GM12878 (cell line): ENCODE measurements at regions not wholly inside any gene's neighbourhood (a gene's known extent, or its start where the extent isn't known, plus 50 kb on each side); places are given as distances from the start of the nearest gene placed in this dataset.

Experiments
- ATAC-seq: fragments of 200-7000 bp; cut with Tn5 transposase; 3 replicates; pipeline ENCODE4 v1.9.1; 2020; ENCODE audit warnings: mild to moderate bottlenecking, moderate library complexity
- BruUV-seq: library from RNA; stranded (reverse); fragments of 400-500 nt; replicated peaks from 2 replicates; lab custom pipeline; 2021; lab: Mats Ljungman, UMichigan
- CTCF ChIA-PET: fragments of 300-600 bp; sonication (Branson Sonifier 250); formaldehyde crosslinking; extraction: SDS; loops from one replicate; lab custom pipeline; 2021; ENCODE audit warnings: inconsistent platforms; lab: Yijun Ruan, JAX
- POLR2A ChIA-PET: fragments of 350-600 bp; formaldehyde crosslinking; extraction: SDS; loops from one replicate; lab custom pipeline; 2021; ENCODE audit warnings: inconsistent platforms; lab: Charles Lee
- RAD21 ChIA-PET: fragments of 300-600 bp; sonication (Branson Sonifier 250); formaldehyde crosslinking; loops from one replicate; lab custom pipeline; 2023; ENCODE audit warnings: antibody characterized with exemption; ENCODE audit not compliant: unreplicated experiment; lab: Charles Lee
- SMC1A ChIA-PET: fragments of 300-600 bp; sonication (Branson Sonifier 250); formaldehyde crosslinking; loops from one replicate; lab custom pipeline; 2023; ENCODE audit not compliant: unreplicated experiment, uncharacterized antibody; lab: Charles Lee
- DNase-seq: peaks from one replicate; pipeline ENCODE4 v3.0.0-alpha.2; 2011; ENCODE audit warnings: low read depth, low spot score
- FAIRE-seq: peaks from 3 replicates; lab custom pipeline; 2011; peaks lifted over from hg19 to GRCh38; lab: Jason Lieb, UNC
- H2AFZ ChIP-seq: 2 replicates; pipeline ENCODE4 v1.6.0; 2011; ENCODE audit warnings: low read depth, low read length, control low read depth; ENCODE audit not compliant: control insufficient read depth
- H3K27ac ChIP-seq: 2 replicates; pipeline ENCODE4 v1.5.1; 2011; ENCODE audit warnings: control low read depth; ENCODE audit not compliant: control insufficient read depth, insufficient read depth
- H3K27me3 ChIP-seq, 2 experiments: replicated peaks in 1 of 2; 2 replicates each; pipeline versions ENCODE4 v1.6.0 to v1.6.1; 2011; ENCODE audit warnings: low read length in 1 of 2; ENCODE audit not compliant: control insufficient read depth in 2 of 2, insufficient read depth in 2 of 2
- H3K36me3 ChIP-seq, 2 experiments: 2 replicates each; pipeline ENCODE4 v1.5.1; 2011; ENCODE audit warnings: low read length in 1 of 2; ENCODE audit not compliant: control insufficient read depth in 2 of 2, insufficient read depth in 2 of 2
- H3K4me1 ChIP-seq: 2 replicates; pipeline ENCODE4 v1.6.1; 2011; ENCODE audit warnings: mild to moderate bottlenecking, low read length, moderate library complexity, mixed read lengths; ENCODE audit not compliant: control insufficient read depth, insufficient read depth
- H3K4me2 ChIP-seq: 2 replicates; pipeline ENCODE4 v1.6.0; 2011; ENCODE audit warnings: control low read depth; ENCODE audit not compliant: control insufficient read depth, insufficient read depth
- H3K4me3 ChIP-seq: fragments of 200-600 bp; sonication (generic); 2 replicates; pipeline ENCODE4 v1.5.1; 2016
- H3K79me2 ChIP-seq: 2 replicates; pipeline ENCODE4 v1.6.0; 2011; ENCODE audit warnings: low read length; ENCODE audit not compliant: control insufficient read depth, insufficient read depth
- H3K9ac ChIP-seq: 2 replicates; pipeline ENCODE4 v1.8.0; 2011; ENCODE audit warnings: low read length, control low read depth, mixed read lengths; ENCODE audit not compliant: control insufficient read depth, insufficient read depth
- H3K9me3 ChIP-seq: replicated peaks from 3 replicates; pipeline ENCODE4 v1.5.1; 2011; ENCODE audit warnings: mild to moderate bottlenecking, low read length; ENCODE audit not compliant: control insufficient read depth, insufficient read depth
- H4K20me1 ChIP-seq: 2 replicates; pipeline ENCODE4 v1.6.0; 2011; ENCODE audit not compliant: control insufficient read depth, insufficient read depth
- CEBPB ChIP-seq, 2 experiments: fragments of 150-350 bp in 1 of 2; IDR thresholded peaks; 2 replicates each; pipeline ENCODE4 v1.6.1; 2012 to 2014; ENCODE audit warnings: low read depth in 2 of 2, low read length in 2 of 2, borderline replicate concordance in 1 of 2, inconsistent platforms in 1 of 2
- CHD2 ChIP-seq: IDR thresholded peaks from 2 replicates; pipeline ENCODE4 v1.6.1; 2011; ENCODE audit warnings: low read depth, low read length, improper control_type of control experiment, borderline replicate concordance
- EED ChIP-seq: sonication (generic); IDR thresholded peaks from 2 replicates; pipeline ENCODE4 v1.6.1; 2016; ENCODE audit warnings: antibody characterized with exemption, low read depth
- EZH2 ChIP-seq: IDR thresholded peaks from 2 replicates; pipeline ENCODE4 v1.6.1; 2012; ENCODE audit warnings: low read depth, mild to moderate bottlenecking, control low read depth, inconsistent platforms, low read length, borderline replicate concordance; ENCODE audit not compliant: control insufficient read depth
- GABPA ChIP-seq: IDR thresholded peaks from 2 replicates; pipeline ENCODE4 v1.6.1; 2014; ENCODE audit warnings: antibody characterized with exemption, low read depth, mild to moderate bottlenecking, inconsistent platforms
- HCFC1 ChIP-seq: fragments of 150-350 bp; IDR thresholded peaks from 2 replicates; pipeline ENCODE4 v1.6.1; 2014; ENCODE audit warnings: low read length
- LARP7 ChIP-seq: fragments of 450-650 bp; IDR thresholded peaks from 2 replicates; pipeline ENCODE4 v1.6.1; 2017; ENCODE audit warnings: mild to moderate bottlenecking
- MAX ChIP-seq: IDR thresholded peaks from 2 replicates; pipeline ENCODE4 v1.6.1; 2012; ENCODE audit warnings: low read depth, low read length, improper control_type of control experiment
- MEF2B ChIP-seq: fragments of 450-650 bp; IDR thresholded peaks from 2 replicates; pipeline ENCODE4 v1.6.1; 2018; ENCODE audit warnings: mild to moderate bottlenecking, moderate library complexity; ENCODE audit not compliant: partially characterized antibody, poor library complexity, severe bottlenecking
- NFIC ChIP-seq: IDR thresholded peaks from 2 replicates; pipeline ENCODE4 v1.6.1; 2012; ENCODE audit warnings: low read depth, mild to moderate bottlenecking, inconsistent platforms, low read length, moderate library complexity
- NKRF ChIP-seq: fragments of 450-650 bp; conservative IDR thresholded peaks from 2 replicates; pipeline ENCODE4 v1.6.1; 2017; ENCODE audit warnings: mild to moderate bottlenecking, moderate library complexity
- PRDM15 ChIP-seq: fragments of 450-650 bp; formaldehyde crosslinking; IDR thresholded peaks from 2 replicates; pipeline ENCODE4 v1.4.0; 2020; ENCODE audit warnings: mild to moderate bottlenecking, moderate library complexity
- RELB ChIP-seq: fragments of 450-650 bp; IDR thresholded peaks from 2 replicates; pipeline ENCODE4 v1.6.1; 2017; ENCODE audit warnings: low read depth, mild to moderate bottlenecking, moderate library complexity
- SMAD5 ChIP-seq: IDR thresholded peaks from 2 replicates; pipeline ENCODE4 v1.6.1; 2016; ENCODE audit warnings: antibody characterized with exemption, low read depth
- SPI1 ChIP-seq: IDR thresholded peaks from 2 replicates; pipeline ENCODE4 v1.6.1; 2011; ENCODE audit warnings: low read depth, mild to moderate bottlenecking, low read length, moderate library complexity, borderline replicate concordance; ENCODE audit not compliant: insufficient read depth
- TCF12 ChIP-seq: IDR thresholded peaks from 2 replicates; pipeline ENCODE4 v1.6.1; 2011; ENCODE audit warnings: low read depth, mild to moderate bottlenecking, low read length
- WGBS: methylation state at CpG from one replicate; pipeline ENCODE4 v1.1.6; 2016; ENCODE audit warnings: low lambda C conversion rate; ENCODE audit not compliant: insufficient replicate concordance, insufficient coverage; ENCODE audit errors: missing lambda C conversion rate; 5-methylcytosine and 5-hydroxymethylcytosine counted together
- in situ Hi-C: fragments of 300-500 bp; cut with MboI; formaldehyde crosslinking; loops from 9 replicates; pipeline ENCODE4 v1.14.3; 2018; ENCODE audit warnings: mixed read lengths
- intact Hi-C: fragments of 100-400 bp; cut with micrococcal nuclease; formaldehyde crosslinking; loops from one replicate; pipeline ENCODE4 v1.14.2; 2022; ENCODE audit not compliant: unreplicated experiment

GRCh38 chr13:71339736-71340135, 527.3 kb downstream of the DACH1 start:
- no TSS peak for BruUV-seq
- no peak for FAIRE-seq
- no peak for TF ChIP-seq LARP7
- no peak for TF ChIP-seq GABPA
- no peak for TF ChIP-seq NKRF
- no peak for TF ChIP-seq NFIC
- no peak for TF ChIP-seq MEF2B
- no peak for TF ChIP-seq EZH2
- TF ChIP-seq PRDM15 = no peak
- no peak for TF ChIP-seq CHD2
- no peak for TF ChIP-seq SMAD5
- no peak for TF ChIP-seq EED
- TF ChIP-seq MAX = no peak
- TF ChIP-seq CEBPB (IDR thresholded peaks at IDR 0.05; ENCODE audit: borderline replicate concordance in 1 of 2, low read depth in 2 of 2, low read length in 2 of 2) = no peak
- no peak for TF ChIP-seq HCFC1
- no peak for TF ChIP-seq SPI1
- no peak for TF ChIP-seq RELB
- no peak for TF ChIP-seq TCF12

More at GRCh38 chr13:71339736-71340135, 527.3 kb downstream of the DACH1 start:
- Histone ChIP-seq H3K9me3 (no peaks in the 10 kb centered on the region), H2AFZ (no peak overlapping the region), H3K4me2 (no peak overlapping the region), H4K20me1 (no peaks in the 10 kb centered on the region), H3K4me3 (no peak overlapping the region), H3K79me2 (no peaks in the 10 kb centered on the region), H3K27ac (no peak overlapping the region), H3K36me3 (no peaks in the 10 kb centered on the region), H3K27me3 (no peaks in the 10 kb centered on the region), H3K4me1 (no peaks in the 10 kb centered on the region), H3K9ac (no peak overlapping the region)
- in situ Hi-C loops (no loop called here), intact Hi-C loops (no loop called here)
- SMC1A ChIA-PET = no interaction called here
- WGBS = 26% methylated on average over 1 of the region's 1 CpG
- DNase-seq = no peak
- RAD21 ChIA-PET = no interaction called here
- POLR2A ChIA-PET = no interaction called here
- CTCF ChIA-PET = no interaction called here
- ATAC-seq = no peak
